ENCODE measurements at regions not wholly inside any gene's neighbourhood (a gene's known extent, or its start where the extent isn't known, plus 50 kb on each side); places are given as distances from the start of the nearest gene placed in this dataset.

DNA sequence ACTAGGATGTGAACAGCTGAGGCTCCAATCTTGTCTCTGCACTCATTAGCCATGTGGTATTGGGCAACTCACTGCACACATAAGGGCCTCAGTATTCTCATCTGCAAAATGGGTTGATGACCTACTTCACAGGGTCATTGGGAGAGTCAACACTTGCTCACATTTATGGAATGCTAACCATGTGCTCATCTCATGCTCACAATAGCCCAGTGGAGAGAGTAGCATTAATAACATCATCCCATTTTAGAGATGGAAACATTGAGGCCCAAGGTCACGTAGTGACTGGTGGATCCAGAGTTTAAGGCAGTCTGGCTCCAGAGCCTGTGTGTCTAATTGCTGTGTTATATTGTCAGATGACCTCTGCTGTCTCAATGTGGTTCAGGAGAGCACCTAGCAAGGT lies 270.2 kb upstream of the SRRM4 start:
- TF ChIP-seq, protein P1, sequence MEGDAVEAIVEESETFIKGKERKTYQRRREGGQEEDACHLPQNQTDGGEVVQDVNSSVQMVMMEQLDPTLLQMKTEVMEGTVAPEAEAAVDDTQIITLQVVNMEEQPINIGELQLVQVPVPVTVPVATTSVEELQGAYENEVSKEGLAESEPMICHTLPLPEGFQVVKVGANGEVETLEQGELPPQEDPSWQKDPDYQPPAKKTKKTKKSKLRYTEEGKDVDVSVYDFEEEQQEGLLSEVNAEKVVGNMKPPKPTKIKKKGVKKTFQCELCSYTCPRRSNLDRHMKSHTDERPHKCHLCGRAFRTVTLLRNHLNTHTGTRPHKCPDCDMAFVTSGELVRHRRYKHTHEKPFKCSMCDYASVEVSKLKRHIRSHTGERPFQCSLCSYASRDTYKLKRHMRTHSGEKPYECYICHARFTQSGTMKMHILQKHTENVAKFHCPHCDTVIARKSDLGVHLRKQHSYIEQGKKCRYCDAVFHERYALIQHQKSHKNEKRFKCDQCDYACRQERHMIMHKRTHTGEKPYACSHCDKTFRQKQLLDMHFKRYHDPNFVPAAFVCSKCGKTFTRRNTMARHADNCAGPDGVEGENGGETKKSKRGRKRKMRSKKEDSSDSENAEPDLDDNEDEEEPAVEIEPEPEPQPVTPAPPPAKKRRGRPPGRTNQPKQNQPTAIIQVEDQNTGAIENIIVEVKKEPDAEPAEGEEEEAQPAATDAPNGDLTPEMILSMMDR (IDR thresholded peaks at IDR 0.05 in 8 of 11, conservative IDR thresholded peaks at IDR 0.05 in 3 of 11): no peak
- no peak for TF ChIP-seq POLR2AphosphoS5 (IDR thresholded peaks at IDR 0.05)

Data from spleen (tissue), 7 donors.